B cell (primary cell): ENCODE measurements at regions not wholly inside any gene's neighbourhood (a gene's known extent, or its start where the extent isn't known, plus 50 kb on each side); places are given as distances from the start of the nearest gene placed in this dataset.

Source experiments
- ATAC-seq: fragments of 200-7000 bp; cut with Tn5 transposase; one replicate; pipeline ENCODE4 v1.10.0; 2021; ENCODE audit warnings: low read depth, mild to moderate bottlenecking, moderate number of reproducible peaks, moderate library complexity
- CTCF ChIA-PET: fragments of 350-600 bp; sonication (Branson Sonifier 250); formaldehyde crosslinking; loops from one replicate; lab custom pipeline; 2021; ENCODE audit warnings: antibody characterized with exemption, inconsistent platforms; lab: Charles Lee
- POLR2A ChIA-PET: fragments of 350-600 bp; sonication (Branson Sonifier 250); formaldehyde crosslinking; loops from one replicate; lab custom pipeline; 2021; ENCODE audit warnings: antibody characterized with exemption; lab: Charles Lee
- DNase-seq: peaks from one replicate; pipeline ENCODE4 v3.0.0; 2013
- H2AFZ ChIP-seq: 2 replicates; pipeline ENCODE4 v1.6.1; 2012; ENCODE audit warnings: mild to moderate bottlenecking, low read depth, low read length; ENCODE audit not compliant: insufficient read depth, poor library complexity, severe bottlenecking
- H3K27ac ChIP-seq, 2 donors: 1 replicate in 1 of 2; 2 replicates in 1 of 2; pipeline ENCODE4 v1.5.1; 2012 to 2013; ENCODE audit warnings: low read length in 2 of 2, mild to moderate bottlenecking in 2 of 2, moderate library complexity in 1 of 2
- H3K27me3 ChIP-seq, 4 experiments: fragments of 200-600 bp in 1 of 4; sonication (generic) in 1 of 4; replicated peaks in 1 of 4; 1 replicate in 2 of 4; 2 replicates in 2 of 4; pipeline versions ENCODE4 v1.6.1 to v1.7.0; 2013 to 2016; ENCODE audit warnings: low read length in 3 of 4, mild to moderate bottlenecking in 2 of 4, mixed read lengths in 1 of 4, moderate library complexity in 1 of 4; ENCODE audit not compliant: insufficient read depth in 4 of 4, control insufficient read depth in 3 of 4; ENCODE audit errors: control extremely low read depth in 1 of 4
- H3K36me3 ChIP-seq, 2 experiments: replicated peaks in 1 of 2; 1 replicate in 1 of 2; 2 replicates in 1 of 2; pipeline versions ENCODE4 v1.6.1 to v1.7.1; 2013; ENCODE audit warnings: low read length in 1 of 2; ENCODE audit not compliant: insufficient read depth in 2 of 2, control insufficient read depth in 1 of 2; ENCODE audit errors: control extremely low read depth in 1 of 2, extremely low read depth in 1 of 2
- H3K4me1 ChIP-seq, 2 donors: fragments of 200-600 bp in 1 of 2; sonication (generic) in 1 of 2; 1 replicate in 1 of 2; 2 replicates in 1 of 2; pipeline versions ENCODE4 v1.5.1 to v1.6.1; 2013 to 2017; ENCODE audit warnings: low read length in 2 of 2; ENCODE audit not compliant: control insufficient read depth in 2 of 2, insufficient read depth in 2 of 2
- H3K4me2 ChIP-seq: replicated peaks from 2 replicates; pipeline ENCODE3; 2012; ENCODE audit warnings: mild to moderate bottlenecking, low read depth, low read length; ENCODE audit not compliant: poor library complexity, severe bottlenecking
- H3K4me3 ChIP-seq, 5 experiments: fragments of 200-600 bp in 1 of 5; sonication (generic) in 1 of 5; 1 replicate in 3 of 5; 2 replicates in 2 of 5; pipeline versions ENCODE4 v1.5.1 to v1.7.0; 2011 to 2016; ENCODE audit warnings: low read length in 4 of 5, mild to moderate bottlenecking in 4 of 5, low read depth in 2 of 5, control low read depth in 1 of 5, moderate library complexity in 1 of 5; ENCODE audit not compliant: insufficient read depth in 1 of 5; ENCODE audit errors: control extremely low read depth in 1 of 5, extremely low read depth in 1 of 5
- H3K79me2 ChIP-seq: fragments of 200-600 bp; sonication (generic); one replicate; pipeline ENCODE4 v1.6.0; 2016; ENCODE audit warnings: low read length; ENCODE audit not compliant: control insufficient read depth, insufficient read depth
- H3K9ac ChIP-seq: fragments of 200-600 bp; sonication (generic); 2 replicates; pipeline ENCODE4 v1.6.1; 2017; ENCODE audit warnings: mild to moderate bottlenecking, low read length, moderate library complexity
- H3K9me3 ChIP-seq, 3 donors: one replicate each; pipeline versions ENCODE4 v1.6.1 to v1.7.1; 2013; ENCODE audit warnings: low read length in 2 of 3; ENCODE audit not compliant: control insufficient read depth in 2 of 3, insufficient read depth in 1 of 3; ENCODE audit errors: control extremely low read depth in 1 of 3
- H4K20me1 ChIP-seq: 2 replicates; pipeline ENCODE4 v1.6.0; 2012; ENCODE audit warnings: mild to moderate bottlenecking, low read length; ENCODE audit not compliant: insufficient read depth, control insufficient read depth, poor library complexity, severe bottlenecking
- H3K27ac Mint-ChIP-seq: one replicate; pipeline ENCODE4 v1.8.0; 2021; ENCODE audit warnings: mixed read lengths
- H3K27me3 Mint-ChIP-seq: one replicate; pipeline ENCODE4 v1.8.0; 2021; ENCODE audit warnings: mixed read lengths
- H3K4me1 Mint-ChIP-seq: one replicate; pipeline ENCODE4 v1.8.0; 2021; ENCODE audit warnings: mixed read lengths
- H3K4me3 Mint-ChIP-seq: one replicate; pipeline ENCODE4 v1.8.0; 2021; ENCODE audit warnings: mixed read lengths
- H3K9me3 Mint-ChIP-seq: one replicate; pipeline ENCODE4 v1.8.0; 2022; ENCODE audit warnings: mixed read lengths; ENCODE audit not compliant: insufficient read depth
- CTCF ChIP-seq: fragments of 200-600 bp; IDR thresholded peaks from one replicate; pipeline ENCODE4 v1.8.0; 2022; ENCODE audit warnings: antibody characterized with exemption, mild to moderate bottlenecking
- EZH2 ChIP-seq: IDR thresholded peaks from 2 replicates; pipeline ENCODE4 v1.6.1; 2012; ENCODE audit warnings: borderline replicate concordance, low read depth, mild to moderate bottlenecking, moderate library complexity, low read length; ENCODE audit not compliant: insufficient read depth, poor library complexity, severe bottlenecking
- WGBS: methylation state at CpG from one replicate; pipeline ENCODE4 v1.1.5; 2013; ENCODE audit warnings: missing lambda C conversion rate; ENCODE audit not compliant: insufficient coverage; 5-methylcytosine and 5-hydroxymethylcytosine counted together
- intact Hi-C: fragments of 100-400 bp; cut with micrococcal nuclease; formaldehyde crosslinking; loops from one replicate; pipeline ENCODE4 v1.10.0; 2022

GRCh38 chr3:104610730-104611652 lies 755.7 kb upstream of the ALCAM start:
- intact Hi-C loops, result no loop called here
- Histone ChIP-seq H3K27ac (no peak overlapping the region), H3K27me3 (no peaks in the 10 kb centered on the region), H3K4me3 (no peak overlapping the region), H2AFZ (no peak overlapping the region), H4K20me1 (no peaks in the 10 kb centered on the region), H3K36me3 (no peaks in the 10 kb centered on the region), H3K9ac (no peak overlapping the region), H3K4me1 (no peaks in the 10 kb centered on the region), H3K79me2 (no peaks in the 10 kb centered on the region), H3K4me2 (no peak overlapping the region), H3K9me3 (no peaks in the 10 kb centered on the region)
- no peaks in the 10 kb centered on the region for H3K27me3 Mint-ChIP-seq
- WGBS, result no CpG with 5 or more reads among the region's 4 CpGs
- CTCF ChIA-PET, result interaction anchor here (1.3 kb wide), 1 partner anchor 14 kb away, joined by 4 read pairs; no protein-coding TSS in a partner anchor
- TF ChIP-seq CTCF, result no peak
- H3K4me1 Mint-ChIP-seq, result no peaks in the 10 kb centered on the region
- POLR2A ChIA-PET, result no interaction called here
- H3K27ac Mint-ChIP-seq, result no peak overlapping the region
- no peak for ATAC-seq
- no peak overlapping the region for H3K4me3 Mint-ChIP-seq
- no peaks in the 10 kb centered on the region for H3K9me3 Mint-ChIP-seq
- no peak for DNase-seq

- no peak overlapping the region for H3K27ac Mint-ChIP-seq
- DNase-seq, result no peak
- no peak overlapping the region for H3K4me3 ChIP-seq
- no peaks in the 10 kb centered on the region for H3K27me3 Mint-ChIP-seq
- no peaks in the 10 kb centered on the region for H3K27me3 ChIP-seq
- no peaks in the 10 kb centered on the region for H3K4me1 ChIP-seq
- H3K4me1 Mint-ChIP-seq, result no peaks in the 10 kb centered on the region
- no peaks in the 10 kb centered on the region for H3K79me2 ChIP-seq
- no peaks in the 10 kb centered on the region for H3K9me3 ChIP-seq
- CTCF ChIA-PET, result interaction anchor here (1.3 to 1.6 kb wide), 2 partner anchors 14 to 16 kb away, joined by 3 to 4 read pairs; no protein-coding TSS in a partner anchor
- no peaks in the 10 kb centered on the region for H4K20me1 ChIP-seq
- no peak overlapping the region for H3K27ac ChIP-seq
- H3K36me3 ChIP-seq, result no peaks in the 10 kb centered on the region
- no peaks in the 10 kb centered on the region for H3K9me3 Mint-ChIP-seq
- ATAC-seq, result no peak
- no peak overlapping the region for H3K9ac ChIP-seq
- H2AFZ ChIP-seq, result no peak overlapping the region
- H3K4me2 ChIP-seq, result no peak overlapping the region
- intact Hi-C loops, result no loop called here
- POLR2A ChIA-PET, result no interaction called here
- TF ChIP-seq CTCF, result no peak
- TF ChIP-seq EZH2, result no peak
- H3K4me3 Mint-ChIP-seq, result no peak overlapping the region
Measured at GRCh38 chr3:104612218-104612617, 754.5 kb upstream of the ALCAM start.
